ENCODE measurements at regions not wholly inside any gene's neighbourhood (a gene's known extent, or its start where the extent isn't known, plus 50 kb on each side); places are given as distances from the start of the nearest gene placed in this dataset.
"Not testable (repeated sequence)": the region's sequence is repeated elsewhere in the genome, so short reads cannot be mapped to it uniquely, and the experiment has no call there.

DNA sequence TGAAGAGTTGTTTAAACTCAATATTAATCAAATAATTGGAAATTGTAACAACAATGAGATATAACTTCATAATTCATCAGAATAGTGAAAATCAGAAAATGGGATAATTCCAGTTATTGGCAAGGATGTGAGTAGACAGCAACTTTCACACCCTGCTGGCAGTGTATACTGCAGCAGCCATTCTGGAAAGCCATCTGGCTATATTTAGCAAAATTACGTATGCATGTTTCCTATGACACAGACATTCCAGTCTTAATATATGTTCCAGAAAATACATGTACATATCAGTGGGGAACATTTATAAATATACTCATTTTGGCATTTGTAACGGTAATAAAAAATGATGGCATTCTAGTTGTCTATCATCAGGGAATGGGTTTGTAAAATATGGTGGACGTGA, 564.1 kb downstream of the GBE1 start:
- no peak for ATAC-seq
- Histone ChIP-seq H3K4me3 (no peak overlapping the region), H3K4me1 (no peaks in the 10 kb centered on the region), H3K27me3 (no peaks in the 10 kb centered on the region), H3K36me3 (no peaks in the 10 kb centered on the region), H3K27ac (no peak overlapping the region), H3K9me3 (no peaks in the 10 kb centered on the region)
- intact Hi-C loops (cut with DNase I), result no loop called here
- TF ChIP-seq CTCF (IDR thresholded peaks at IDR 0.05), result no peak
- DNase-seq, result no peak

GRCh38 chr3:81195478-81195877, 566.0 kb downstream of the GBE1 start:
- Histone ChIP-seq H3K36me3 (no peaks in the 10 kb centered on the region), H3K27ac (no peak overlapping the region), H3K9me3 (no peaks in the 10 kb centered on the region), H3K4me1 (no peaks in the 10 kb centered on the region), H3K4me3 (no peak overlapping the region), H3K27me3 (no peaks in the 10 kb centered on the region)
- intact Hi-C loops (cut with DNase I), result no loop called here
- no peak for TF ChIP-seq CTCF (IDR thresholded peaks at IDR 0.05)
- DNase-seq, result no peak
- no peak for ATAC-seq

- peaks cover 0 to 23% of the 10 kb centered on the region in 2 donors for H3K9me3 ChIP-seq
- DNase-seq (no peak), ATAC-seq (no peak)
- TF ChIP-seq CTCF (IDR thresholded peaks at IDR 0.05), result no peak
- H3K27me3 ChIP-seq, result no peaks in the 10 kb centered on the region
- H3K27ac ChIP-seq, result no peak overlapping the region
- H3K4me1 ChIP-seq, result no peaks in the 10 kb centered on the region
- intact Hi-C loops (cut with DNase I), result no loop called here
- H3K36me3 ChIP-seq, result no peaks in the 10 kb centered on the region
- H3K4me3 ChIP-seq, result no peak overlapping the region
Measured at GRCh38 chr3:81186412-81186811, 575.0 kb downstream of the GBE1 start.

DNA sequence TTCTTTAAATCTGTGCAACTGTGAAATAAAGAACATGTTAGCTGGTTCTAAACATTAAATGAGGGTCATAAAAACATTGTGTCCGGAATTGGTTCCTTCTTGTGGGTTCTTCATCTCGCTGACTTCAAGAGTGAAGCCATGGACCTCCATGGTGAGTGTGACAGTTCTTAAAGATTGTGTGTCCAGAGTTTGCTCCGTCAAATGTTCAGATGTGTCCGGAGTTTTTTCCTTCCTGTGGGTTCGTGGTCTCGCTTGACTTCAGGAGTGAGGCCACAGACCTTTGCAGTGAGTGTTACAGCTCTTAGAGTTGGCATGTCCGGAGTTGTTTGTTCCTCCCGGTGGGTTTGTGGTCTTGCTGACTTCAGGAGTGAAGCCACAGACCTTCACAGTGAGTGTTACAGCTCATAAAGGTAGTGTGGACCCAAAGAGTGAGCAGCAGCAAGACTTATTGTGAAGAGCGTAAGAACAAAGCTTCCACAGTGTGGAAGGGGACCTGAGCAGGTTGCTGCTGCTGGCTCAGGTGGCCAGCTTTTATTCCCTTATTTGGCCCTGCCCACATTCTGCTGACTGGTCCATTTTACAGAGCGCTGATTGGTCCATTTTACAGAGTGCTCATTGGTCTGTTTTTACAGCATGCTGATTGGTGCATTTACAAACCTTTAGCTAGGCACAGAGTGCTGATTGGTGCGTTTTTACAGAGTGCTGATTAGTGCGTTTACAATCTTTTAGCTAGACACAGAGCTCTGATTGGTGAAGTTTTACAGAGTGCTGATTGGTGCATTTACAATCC, 579.2 kb downstream of the GBE1 start:
- ATAC-seq; H3K4me1 ChIP-seq; H3K27ac ChIP-seq; H3K36me3 ChIP-seq; H3K27me3 ChIP-seq; intact Hi-C loops (cut with DNase I); H3K4me3 ChIP-seq; DNase-seq: not testable (repeated sequence)
- peaks cover 0 to 41% of the 10 kb centered on the region in 2 donors for H3K9me3 ChIP-seq

DNA sequence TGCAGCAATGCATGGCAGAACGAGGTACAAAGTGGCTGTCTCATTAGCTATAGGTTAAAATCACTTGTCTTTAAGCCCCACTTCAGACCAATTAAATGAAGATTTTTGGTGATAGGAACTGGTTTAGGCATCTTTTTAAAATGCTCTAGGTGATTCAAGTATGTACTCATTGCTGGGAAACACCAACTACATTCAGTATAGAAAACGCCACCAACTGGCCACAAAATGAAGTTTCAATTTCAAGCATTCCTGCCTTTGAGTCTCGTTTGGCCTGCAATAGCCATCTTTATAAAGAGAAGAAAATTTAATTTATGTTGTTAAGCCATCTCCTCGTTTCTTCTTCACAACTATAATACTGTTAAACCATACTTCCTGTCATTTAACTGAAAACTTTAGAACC, 587.9 kb downstream of the GBE1 start:
- Histone ChIP-seq H3K9me3 (peaks cover 0 to 2% of the 10 kb centered on the region in 2 donors), H3K27me3 (no peaks in the 10 kb centered on the region), H3K4me3 (no peak overlapping the region), H3K4me1 (no peaks in the 10 kb centered on the region), H3K27ac (no peak overlapping the region), H3K36me3 (no peaks in the 10 kb centered on the region)
- TF ChIP-seq CTCF (IDR thresholded peaks at IDR 0.05), result no peak
- ATAC-seq (no peak), DNase-seq (no peak)
- intact Hi-C loops (cut with DNase I), result no loop called here

- intact Hi-C loops (cut with DNase I), result no loop called here
- no peaks in the 10 kb centered on the region for H3K27me3 ChIP-seq
- no peak overlapping the region for H3K27ac ChIP-seq
- H3K4me3 ChIP-seq, result no peak overlapping the region
- H3K4me1 ChIP-seq, result no peaks in the 10 kb centered on the region
- ATAC-seq (no peak), DNase-seq (no peak)
- no peak for TF ChIP-seq CTCF (IDR thresholded peaks at IDR 0.05)
- no peaks in the 10 kb centered on the region for H3K36me3 ChIP-seq
- H3K9me3 ChIP-seq, result peaks cover 0 to 2% of the 10 kb centered on the region in 2 donors
Measured at GRCh38 chr3:81170298-81170697, 591.1 kb downstream of the GBE1 start.
